PFSK-1 (cell line): ENCODE measurements at regions not wholly inside any gene's neighbourhood (a gene's known extent, or its start where the extent isn't known, plus 50 kb on each side); places are given as distances from the start of the nearest gene placed in this dataset.

Source experiments
- FOXP2 ChIP-seq: optimal IDR thresholded peaks from 2 replicates; pipeline ENCODE3; 2011; ENCODE audit warnings: borderline replicate concordance, control low read depth, inconsistent platforms; ENCODE audit not compliant: insufficient read depth; ENCODE audit errors: extremely low read length, extremely low read depth
- POLR2AphosphoS5 ChIP-seq: IDR thresholded peaks from 2 replicates; pipeline ENCODE4 v1.6.1; 2012; ENCODE audit warnings: low read depth, mild to moderate bottlenecking, control low read depth, low read length, moderate library complexity
- SIN3A ChIP-seq: IDR thresholded peaks from 2 replicates; pipeline ENCODE4 v1.6.1; 2012; ENCODE audit warnings: mild to moderate bottlenecking, low read length, moderate library complexity, borderline replicate concordance; ENCODE audit not compliant: insufficient read depth
- TAF1 ChIP-seq: IDR thresholded peaks from 2 replicates; pipeline ENCODE4 v1.6.1; 2012; ENCODE audit warnings: low read length, control low read depth, borderline replicate concordance; ENCODE audit not compliant: insufficient read depth
- TF ChIP-seq, protein P1 (sequence below), 2 experiments: IDR thresholded peaks; 2 replicates each; pipeline versions ENCODE4 v1.6.1 to v1.8.0; 2011 to 2012; ENCODE audit warnings: low read depth in 2 of 2, low read length in 2 of 2, control low read depth in 1 of 2, inconsistent platforms in 1 of 2, mild to moderate bottlenecking in 1 of 2, moderate library complexity in 1 of 2; ENCODE audit not compliant: insufficient read depth in 1 of 2

DNA sequence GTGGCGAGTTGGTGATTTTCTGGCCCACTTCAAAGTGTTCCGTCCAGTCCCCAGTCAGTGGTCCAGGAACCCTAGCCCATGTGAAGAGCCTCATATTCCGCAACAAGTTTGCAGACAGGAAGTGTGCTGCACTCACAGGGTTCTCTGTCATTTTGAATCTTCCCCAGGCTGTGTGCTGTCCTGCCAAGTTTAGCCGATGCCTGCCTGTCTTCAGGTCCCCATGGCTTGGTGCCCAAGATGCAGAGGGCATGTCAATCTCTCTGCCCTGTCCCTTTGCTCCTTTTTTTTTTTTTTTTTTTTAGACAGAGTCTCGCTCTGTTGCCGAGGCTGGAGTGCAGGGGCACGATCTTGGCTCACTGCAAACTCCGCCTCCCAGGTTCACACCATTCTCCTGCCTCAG lies 69.9 kb upstream of the ATXN1 start:
- TF ChIP-seq SIN3A (no peak), TAF1 (no peak), POLR2AphosphoS5 (no peak), FOXP2 (no peak)
- TF ChIP-seq, protein P1, sequence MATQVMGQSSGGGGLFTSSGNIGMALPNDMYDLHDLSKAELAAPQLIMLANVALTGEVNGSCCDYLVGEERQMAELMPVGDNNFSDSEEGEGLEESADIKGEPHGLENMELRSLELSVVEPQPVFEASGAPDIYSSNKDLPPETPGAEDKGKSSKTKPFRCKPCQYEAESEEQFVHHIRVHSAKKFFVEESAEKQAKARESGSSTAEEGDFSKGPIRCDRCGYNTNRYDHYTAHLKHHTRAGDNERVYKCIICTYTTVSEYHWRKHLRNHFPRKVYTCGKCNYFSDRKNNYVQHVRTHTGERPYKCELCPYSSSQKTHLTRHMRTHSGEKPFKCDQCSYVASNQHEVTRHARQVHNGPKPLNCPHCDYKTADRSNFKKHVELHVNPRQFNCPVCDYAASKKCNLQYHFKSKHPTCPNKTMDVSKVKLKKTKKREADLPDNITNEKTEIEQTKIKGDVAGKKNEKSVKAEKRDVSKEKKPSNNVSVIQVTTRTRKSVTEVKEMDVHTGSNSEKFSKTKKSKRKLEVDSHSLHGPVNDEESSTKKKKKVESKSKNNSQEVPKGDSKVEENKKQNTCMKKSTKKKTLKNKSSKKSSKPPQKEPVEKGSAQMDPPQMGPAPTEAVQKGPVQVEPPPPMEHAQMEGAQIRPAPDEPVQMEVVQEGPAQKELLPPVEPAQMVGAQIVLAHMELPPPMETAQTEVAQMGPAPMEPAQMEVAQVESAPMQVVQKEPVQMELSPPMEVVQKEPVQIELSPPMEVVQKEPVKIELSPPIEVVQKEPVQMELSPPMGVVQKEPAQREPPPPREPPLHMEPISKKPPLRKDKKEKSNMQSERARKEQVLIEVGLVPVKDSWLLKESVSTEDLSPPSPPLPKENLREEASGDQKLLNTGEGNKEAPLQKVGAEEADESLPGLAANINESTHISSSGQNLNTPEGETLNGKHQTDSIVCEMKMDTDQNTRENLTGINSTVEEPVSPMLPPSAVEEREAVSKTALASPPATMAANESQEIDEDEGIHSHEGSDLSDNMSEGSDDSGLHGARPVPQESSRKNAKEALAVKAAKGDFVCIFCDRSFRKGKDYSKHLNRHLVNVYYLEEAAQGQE (IDR thresholded peaks at IDR 0.05; ENCODE audit: insufficient read depth in 1 of 2, low read depth in 2 of 2, low read length in 2 of 2): no peak

DNA sequence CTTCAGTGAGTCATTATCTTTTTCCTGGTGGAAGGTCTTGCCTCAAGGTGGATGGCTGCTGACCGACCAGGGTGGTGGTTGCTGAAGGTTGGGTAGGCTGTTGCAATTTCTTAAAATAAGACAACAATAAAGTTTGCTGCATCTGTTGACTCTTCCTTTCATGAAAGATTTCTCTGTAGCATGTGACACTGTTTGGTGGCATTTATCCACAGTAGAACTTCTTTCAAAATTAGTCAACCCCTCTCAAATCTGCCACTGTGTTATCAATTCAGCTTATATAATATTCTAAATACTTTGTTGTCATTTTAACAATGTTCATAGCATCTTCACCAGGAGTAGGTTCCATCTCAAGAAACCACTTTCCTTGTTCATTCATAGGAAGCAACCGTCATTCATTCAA lies 66.8 kb upstream of the ATXN1 start:
- TF ChIP-seq SIN3A (no peak), TAF1 (no peak), POLR2AphosphoS5 (no peak), FOXP2 (no peak)
- TF ChIP-seq, protein P1 (IDR thresholded peaks at IDR 0.05; ENCODE audit: insufficient read depth in 1 of 2, low read depth in 2 of 2, low read length in 2 of 2): no peak

DNA sequence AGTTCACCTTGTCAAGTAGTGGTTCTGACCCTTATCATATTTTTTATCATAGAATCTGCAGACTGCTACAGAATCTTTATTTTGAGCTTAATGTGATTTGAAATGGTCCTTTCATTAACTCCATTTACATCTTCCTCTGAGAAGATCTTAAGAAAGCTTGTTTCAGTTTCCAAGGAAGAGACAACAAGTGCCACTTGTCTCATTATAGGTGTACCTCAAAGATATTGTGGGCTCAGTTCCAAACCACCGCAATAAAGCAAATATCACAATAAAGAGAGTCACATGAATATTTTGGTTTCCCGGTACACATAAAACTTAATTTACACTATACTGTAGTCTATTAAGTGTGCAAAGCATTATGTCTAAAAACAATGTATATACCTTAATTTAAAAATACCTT lies 66.4 kb upstream of the ATXN1 start:
- TF ChIP-seq, protein P1 (IDR thresholded peaks at IDR 0.05; ENCODE audit: insufficient read depth in 1 of 2, low read depth in 2 of 2, low read length in 2 of 2): no peak
- no peak for TF ChIP-seq FOXP2
- no peak for TF ChIP-seq SIN3A

DNA sequence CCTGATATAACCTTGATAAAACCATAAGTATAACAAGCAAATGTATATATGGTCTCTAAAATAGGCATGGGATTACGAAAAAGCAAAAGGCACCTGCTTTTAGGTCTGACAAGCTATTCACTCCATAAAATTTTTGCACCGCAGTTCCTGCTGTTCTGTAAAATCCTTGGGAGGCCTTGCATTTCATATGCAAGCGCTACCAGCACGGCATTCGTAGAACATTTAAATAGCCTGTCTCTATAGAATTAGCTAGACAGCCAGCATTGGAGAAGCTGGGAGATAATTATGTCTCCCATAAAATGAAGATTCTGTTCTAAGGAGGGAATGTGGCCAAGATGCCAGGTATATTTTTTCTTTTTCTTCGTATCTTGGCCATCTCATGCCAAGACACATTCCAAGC lies 64.5 kb upstream of the ATXN1 start:
- no peak for TF ChIP-seq SIN3A

DNA sequence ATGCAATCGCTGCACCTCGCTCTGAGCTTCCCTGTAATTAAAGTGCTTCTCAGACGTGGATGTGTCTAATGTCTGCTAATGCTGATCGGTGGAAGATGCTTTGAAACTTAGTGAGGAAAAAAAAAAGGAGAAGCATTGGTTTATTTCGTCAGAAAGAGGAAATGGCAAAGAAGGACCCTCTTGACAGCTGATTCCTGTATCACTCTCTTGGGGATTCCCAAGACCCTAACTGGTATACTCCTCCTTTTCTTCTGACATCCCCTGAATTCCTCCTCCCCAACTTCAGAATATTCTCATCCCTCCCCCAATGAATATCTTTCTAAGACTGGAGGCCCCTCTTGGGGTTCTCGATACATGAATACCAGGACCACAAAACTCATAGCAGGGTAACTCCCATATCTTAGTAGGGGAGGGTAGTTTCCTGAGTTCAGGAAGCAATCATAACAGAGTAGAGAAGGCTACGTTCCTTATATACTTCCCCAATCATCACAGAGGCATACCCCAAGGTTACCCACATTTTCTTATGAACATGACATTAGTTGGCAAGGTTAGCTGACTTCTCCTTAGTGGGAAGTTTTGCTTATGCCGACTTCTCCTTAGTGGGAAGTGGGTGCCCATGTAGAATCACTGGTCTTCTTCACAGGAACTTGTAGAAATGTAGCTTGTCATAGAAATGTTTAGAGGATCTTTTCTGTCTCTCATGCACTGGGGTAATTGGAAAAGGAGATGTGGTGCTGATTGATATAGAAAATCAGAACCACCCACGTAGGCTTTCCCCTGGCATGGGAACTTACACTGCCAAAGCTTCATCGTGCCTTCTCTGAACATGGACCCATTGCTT lies 63.8 kb upstream of the ATXN1 start:
- TF ChIP-seq SIN3A: no peak
- no peak for TF ChIP-seq TAF1
- TF ChIP-seq FOXP2: no peak
- TF ChIP-seq POLR2AphosphoS5: no peak
- TF ChIP-seq, protein P1 (IDR thresholded peaks at IDR 0.05; ENCODE audit: insufficient read depth in 1 of 2, low read depth in 2 of 2, low read length in 2 of 2): no peak
